Thoracic aorta (tissue), 2 donors: ENCODE measurements at regions not wholly inside any gene's neighbourhood (a gene's known extent, or its start where the extent isn't known, plus 50 kb on each side); places are given as distances from the start of the nearest gene placed in this dataset.
"Not testable (repeated sequence)": the region's sequence is repeated elsewhere in the genome, so short reads cannot be mapped to it uniquely, and the experiment has no call there.

Experiments
- ATAC-seq: fragments of 150-250 bp; one replicate; pipeline ENCODE4 v1.8.0; 2017; ENCODE audit warnings: low read depth; ENCODE audit not compliant: insufficient number of reproducible peaks, low FRiP score
- DNase-seq: peaks from one replicate; pipeline ENCODE4 v3.0.0-alpha.2; 2020; ENCODE audit warnings: low spot score
- H3K27ac ChIP-seq, 2 donors: fragments of 200-600 bp; sonication (generic); 1 replicate in 1 of 2; 2 replicates in 1 of 2; pipeline ENCODE4 v1.5.1; 2016; ENCODE audit warnings: mild to moderate bottlenecking in 2 of 2, moderate library complexity in 2 of 2
- H3K27me3 ChIP-seq: fragments of 200-600 bp; sonication (generic); replicated peaks from 2 replicates; pipeline ENCODE4 v1.6.0; 2016; ENCODE audit warnings: mild to moderate bottlenecking; ENCODE audit not compliant: insufficient read depth
- H3K36me3 ChIP-seq: fragments of 200-600 bp; sonication (generic); one replicate; pipeline ENCODE4 v1.5.1; 2016
- H3K4me1 ChIP-seq, 2 donors: fragments of 200-600 bp; sonication (generic); 1 replicate in 1 of 2; 2 replicates in 1 of 2; pipeline versions ENCODE4 v1.5.1 to v1.6.0; 2016; ENCODE audit warnings: low read depth in 2 of 2, mild to moderate bottlenecking in 1 of 2; ENCODE audit not compliant: control insufficient read depth in 1 of 2
- H3K4me3 ChIP-seq: fragments of 200-600 bp; sonication (generic); 2 replicates; pipeline ENCODE4 v1.5.1; 2016; ENCODE audit warnings: mild to moderate bottlenecking
- H3K9me3 ChIP-seq: fragments of 200-600 bp; sonication (generic); 2 replicates; pipeline ENCODE4 v1.5.1; 2016
- CTCF ChIP-seq: fragments of 200-600 bp; sonication (generic); IDR thresholded peaks from one replicate; pipeline ENCODE4 v1.5.1; 2019; ENCODE audit warnings: antibody characterized with exemption

GRCh38 chr6:170142559-170142958 is 148.3 kb downstream of the DLL1 start:
- Histone ChIP-seq H3K27ac (no peak overlapping the region), H3K27me3 (no peaks in the 10 kb centered on the region), H3K9me3 (no peaks in the 10 kb centered on the region), H3K4me3 (no peak overlapping the region), H3K36me3 (no peaks in the 10 kb centered on the region), H3K4me1 (peaks cover 0 to 6% of the 10 kb centered on the region in 2 donors)
- no peak for TF ChIP-seq CTCF
- no peak for DNase-seq
- no peak for ATAC-seq

GRCh38 chr6:170141061-170141460 is 149.8 kb downstream of the DLL1 start:
- not testable (repeated sequence) for H3K27me3 ChIP-seq, H3K36me3 ChIP-seq, DNase-seq, H3K27ac ChIP-seq, H3K4me1 ChIP-seq, H3K4me3 ChIP-seq, H3K9me3 ChIP-seq, ATAC-seq

- Histone ChIP-seq H3K27me3 (no peaks in the 10 kb centered on the region), H3K9me3 (no peaks in the 10 kb centered on the region), H3K36me3 (no peaks in the 10 kb centered on the region), H3K27ac (no peak overlapping the region), H3K4me3 (no peak overlapping the region), H3K4me1 (no peaks in the 10 kb centered on the region)
- ATAC-seq (no peak), DNase-seq (no peak)
- no peak for TF ChIP-seq CTCF
Measured at GRCh38 chr6:170140129-170140528, 150.7 kb downstream of the DLL1 start.

GRCh38 chr6:170139531-170139930 is 151.3 kb downstream of the DLL1 start:
- H3K36me3 ChIP-seq, result no peaks in the 10 kb centered on the region
- no peak overlapping the region for H3K4me3 ChIP-seq
- TF ChIP-seq CTCF, result no peak
- ATAC-seq (no peak), DNase-seq (no peak)
- no peaks in the 10 kb centered on the region for H3K27me3 ChIP-seq
- no peaks in the 10 kb centered on the region for H3K4me1 ChIP-seq
- no peak overlapping the region for H3K27ac ChIP-seq
- no peaks in the 10 kb centered on the region for H3K9me3 ChIP-seq

- not testable (repeated sequence) for H3K36me3 ChIP-seq, H3K27me3 ChIP-seq, DNase-seq, H3K9me3 ChIP-seq, ATAC-seq, H3K4me3 ChIP-seq, H3K27ac ChIP-seq, H3K4me1 ChIP-seq
Measured at GRCh38 chr6:170139046-170139445, 151.8 kb downstream of the DLL1 start.

- Histone ChIP-seq H3K27me3 (no peaks in the 10 kb centered on the region), H3K9me3 (no peaks in the 10 kb centered on the region), H3K27ac (no peak overlapping the region), H3K4me1 (peaks cover 0 to 12% of the 10 kb centered on the region in 2 donors), H3K36me3 (no peaks in the 10 kb centered on the region), H3K4me3 (no peak overlapping the region)
- TF ChIP-seq CTCF, result no peak
- ATAC-seq (no peak), DNase-seq (no peak)
Measured at GRCh38 chr6:170137911-170138910, 152.7 kb downstream of the DLL1 start.
